ENCODE measurements at regions not wholly inside any gene's neighbourhood (a gene's known extent, or its start where the extent isn't known, plus 50 kb on each side); places are given as distances from the start of the nearest gene placed in this dataset.

DNA sequence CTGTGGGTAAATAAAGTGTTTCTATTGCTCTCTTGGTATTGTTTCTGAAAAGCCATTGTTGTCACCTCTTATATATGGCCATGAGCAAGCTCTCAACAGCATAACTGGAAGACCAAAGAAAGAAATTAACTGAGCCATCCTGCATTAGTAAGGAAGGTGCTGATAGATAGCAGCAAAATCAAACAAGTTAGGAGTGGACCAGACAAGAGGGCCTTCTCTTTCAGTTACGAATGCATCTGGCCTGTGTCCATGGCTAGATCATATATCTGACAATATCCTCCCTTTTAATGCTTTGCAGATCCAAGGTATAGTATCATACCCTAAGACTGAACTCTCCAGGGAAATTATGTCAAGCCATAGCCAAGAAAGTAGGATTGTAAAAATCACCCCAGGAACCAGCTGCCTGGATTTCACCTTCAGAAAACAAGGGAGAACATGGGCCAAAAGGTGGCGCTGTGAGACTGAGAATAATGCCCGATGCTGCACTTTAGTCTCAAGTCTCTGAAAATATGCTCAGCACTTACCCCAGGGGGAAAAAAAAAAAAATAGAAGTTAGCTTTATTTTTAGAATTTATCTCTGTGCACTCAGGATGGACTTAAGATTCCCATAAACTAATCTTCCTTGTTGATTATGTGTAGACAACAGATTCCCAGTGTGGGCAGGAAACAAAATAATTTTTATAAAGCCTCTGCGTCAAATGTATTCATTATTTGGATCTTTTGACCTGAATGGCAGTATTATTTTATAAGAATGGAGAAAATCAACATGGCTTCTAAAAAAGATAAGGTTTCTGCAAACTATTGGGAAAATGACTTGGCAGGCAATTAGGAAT lies 415.1 kb downstream of the ETS1 start:
- H3K27ac ChIP-seq (ENCODE audit: low read depth in 2 of 2, low read length in 1 of 2): no peak overlapping the region
- no peaks in the 10 kb centered on the region for H3K4me1 ChIP-seq (ENCODE audit: control insufficient read depth in 2 of 2, insufficient read depth in 2 of 2, low read length in 1 of 2)
- H3K36me3 ChIP-seq (ENCODE audit: control insufficient read depth in 2 of 2, insufficient read depth in 2 of 2, low read length in 1 of 2): no peaks in the 10 kb centered on the region
- no peaks in the 10 kb centered on the region for H3K27me3 ChIP-seq (ENCODE audit: control insufficient read depth in 1 of 2, insufficient read depth in 2 of 2, low read length in 2 of 2)
- WGBS, 2 donors: 34 to 43% methylated on average over 4 of the region's 4 CpGs
- no peak overlapping the region for H3K4me3 ChIP-seq (ENCODE audit: low read depth in 1 of 2, low read length in 2 of 2)
- H3K9me3 ChIP-seq (ENCODE audit: control insufficient read depth in 2 of 2, insufficient read depth in 1 of 2, low read depth in 1 of 2, low read length in 1 of 2): no peaks in the 10 kb centered on the region

DNA sequence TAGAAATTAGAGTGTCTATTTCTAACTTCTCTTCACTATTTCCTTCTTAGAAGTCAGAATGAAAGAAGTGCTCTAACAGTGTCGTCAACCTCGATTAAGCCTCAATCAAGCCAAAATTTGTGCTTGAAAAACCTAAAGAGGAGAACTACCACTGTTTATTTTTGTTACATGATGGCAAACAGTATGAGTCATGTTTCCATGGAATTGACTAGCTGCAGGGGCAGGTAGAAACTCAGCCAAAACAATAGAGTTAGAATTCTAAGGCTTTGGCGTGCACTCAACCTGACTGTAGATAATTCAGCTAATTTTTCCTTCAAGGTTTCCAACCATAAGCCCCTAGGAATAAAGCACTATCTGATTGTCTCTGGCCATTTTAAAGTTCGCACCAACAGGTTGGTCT lies 415.9 kb downstream of the ETS1 start:
- Histone ChIP-seq H3K27ac (ENCODE audit: low read depth in 2 of 2, low read length in 1 of 2) (no peak overlapping the region), H3K4me1 (ENCODE audit: control insufficient read depth in 2 of 2, insufficient read depth in 2 of 2, low read length in 1 of 2) (no peaks in the 10 kb centered on the region)
- 41 to 57% methylated on average over 4 of the region's 4 CpGs for WGBS, 2 donors

DNA sequence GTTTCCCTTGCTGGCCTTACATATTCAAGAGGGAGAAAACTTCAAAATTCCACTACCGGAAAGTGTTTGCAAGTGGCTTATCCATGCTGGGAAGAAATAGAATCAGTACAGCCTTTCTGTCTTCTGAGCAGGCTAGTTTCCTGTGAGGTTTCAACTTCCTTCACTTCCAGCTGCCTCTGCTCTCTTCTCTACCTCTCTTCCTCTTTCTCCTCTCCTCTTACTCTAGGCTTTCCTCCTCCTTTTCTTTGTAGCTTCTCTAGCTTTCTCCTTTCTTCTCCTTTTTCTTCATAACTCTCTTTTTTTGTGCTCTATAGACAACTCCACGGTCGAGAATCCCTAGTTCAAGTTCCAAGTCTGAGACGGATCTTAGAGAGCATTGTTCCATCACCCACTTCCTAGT lies 421.8 kb downstream of the ETS1 start:
- Histone ChIP-seq H3K27ac (ENCODE audit: low read depth in 2 of 2, low read length in 1 of 2) (no peak overlapping the region), H3K4me1 (ENCODE audit: control insufficient read depth in 2 of 2, insufficient read depth in 2 of 2, low read length in 1 of 2) (no peaks in the 10 kb centered on the region), H3K4me3 (ENCODE audit: low read depth in 1 of 2, low read length in 2 of 2) (no peak overlapping the region), H3K9me3 (ENCODE audit: control insufficient read depth in 2 of 2, insufficient read depth in 1 of 2, low read depth in 1 of 2, low read length in 1 of 2) (no peaks in the 10 kb centered on the region), H3K36me3 (ENCODE audit: control insufficient read depth in 2 of 2, insufficient read depth in 2 of 2, low read length in 1 of 2) (no peaks in the 10 kb centered on the region), H3K27me3 (ENCODE audit: control insufficient read depth in 1 of 2, insufficient read depth in 2 of 2, low read length in 2 of 2) (no peaks in the 10 kb centered on the region)
- WGBS, 2 donors: 72 to 81% methylated on average over 4 of the region's 4 CpGs

More for the DNA sequence above, 415.9 kb downstream of the ETS1 start:
- Histone ChIP-seq H3K9me3 (ENCODE audit: control insufficient read depth in 2 of 2, insufficient read depth in 1 of 2, low read depth in 1 of 2, low read length in 1 of 2) (no peaks in the 10 kb centered on the region), H3K27me3 (ENCODE audit: control insufficient read depth in 1 of 2, insufficient read depth in 2 of 2, low read length in 2 of 2) (no peaks in the 10 kb centered on the region), H3K36me3 (ENCODE audit: control insufficient read depth in 2 of 2, insufficient read depth in 2 of 2, low read length in 1 of 2) (no peaks in the 10 kb centered on the region), H3K4me3 (ENCODE audit: low read depth in 1 of 2, low read length in 2 of 2) (no peak overlapping the region)

DNA sequence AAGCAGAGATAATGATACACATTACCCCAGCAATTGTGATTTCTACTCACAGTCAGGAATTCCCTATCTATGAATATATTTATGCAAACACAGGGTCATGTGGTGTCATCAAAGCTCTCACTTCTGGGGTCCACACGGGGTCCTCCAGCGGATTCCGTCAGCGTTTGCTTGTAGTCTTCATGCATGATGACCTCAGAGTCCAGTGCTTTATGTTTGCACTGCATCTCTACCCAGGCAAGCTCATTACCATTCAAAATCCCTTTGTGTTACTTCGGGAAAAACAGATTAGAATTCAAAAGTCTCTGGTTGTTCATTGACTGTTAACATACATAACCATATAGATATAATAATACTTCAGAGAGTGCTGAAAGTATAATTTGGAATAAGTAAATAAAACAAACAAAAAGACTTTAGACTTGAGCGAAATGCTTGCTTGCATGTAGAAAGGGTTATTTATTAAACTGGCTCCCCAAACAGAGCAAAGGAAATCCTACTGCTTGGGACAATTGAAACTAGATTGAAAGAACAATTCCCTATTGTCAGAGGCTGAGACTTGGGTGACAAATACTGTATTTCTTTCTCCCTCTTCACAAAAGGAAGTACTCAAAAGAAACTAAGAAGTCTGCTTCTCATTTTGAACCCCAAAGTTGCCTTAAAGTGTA lies 423.1 kb downstream of the ETS1 start:
- WGBS, 2 donors: 66 to 80% methylated on average over 6 of the region's 6 CpGs

DNA sequence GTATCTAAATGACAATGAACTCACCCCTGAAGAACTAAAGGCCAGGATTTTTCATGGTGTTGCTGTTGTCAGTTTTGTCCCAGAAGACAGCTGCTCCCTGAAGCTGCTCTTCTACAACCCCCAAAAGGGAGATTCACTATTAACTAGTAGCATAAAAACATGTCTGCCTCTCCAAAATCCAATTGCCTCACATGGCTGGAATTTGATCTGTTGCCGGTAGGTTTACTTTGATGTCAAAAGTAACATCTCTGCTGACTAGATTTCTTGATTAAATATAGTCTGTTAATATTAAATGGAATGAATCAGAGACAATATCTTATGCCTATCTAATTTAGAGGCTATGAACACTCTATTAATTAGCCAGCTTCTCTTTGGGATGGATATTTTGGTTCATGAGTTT lies 425.4 kb downstream of the ETS1 start:
- Histone ChIP-seq H3K27ac (ENCODE audit: low read depth in 2 of 2, low read length in 1 of 2) (no peak overlapping the region), H3K4me1 (ENCODE audit: control insufficient read depth in 2 of 2, insufficient read depth in 2 of 2, low read length in 1 of 2) (no peaks in the 10 kb centered on the region), H3K4me3 (ENCODE audit: low read depth in 1 of 2, low read length in 2 of 2) (no peak overlapping the region), H3K27me3 (ENCODE audit: control insufficient read depth in 1 of 2, insufficient read depth in 2 of 2, low read length in 2 of 2) (no peaks in the 10 kb centered on the region), H3K36me3 (ENCODE audit: control insufficient read depth in 2 of 2, insufficient read depth in 2 of 2, low read length in 1 of 2) (no peaks in the 10 kb centered on the region), H3K9me3 (ENCODE audit: control insufficient read depth in 2 of 2, insufficient read depth in 1 of 2, low read depth in 1 of 2, low read length in 1 of 2) (no peaks in the 10 kb centered on the region)
- 80 to 87% methylated on average over 1 of the region's 1 CpG for WGBS, 2 donors

More for the DNA sequence above, 423.1 kb downstream of the ETS1 start:
- Histone ChIP-seq H3K27ac (ENCODE audit: low read depth in 2 of 2, low read length in 1 of 2) (peak overlapping the region in 1 of 2 donors; percentile 22), H3K4me1 (ENCODE audit: control insufficient read depth in 2 of 2, insufficient read depth in 2 of 2, low read length in 1 of 2) (no peaks in the 10 kb centered on the region), H3K36me3 (ENCODE audit: control insufficient read depth in 2 of 2, insufficient read depth in 2 of 2, low read length in 1 of 2) (no peaks in the 10 kb centered on the region), H3K4me3 (ENCODE audit: low read depth in 1 of 2, low read length in 2 of 2) (no peak overlapping the region), H3K27me3 (ENCODE audit: control insufficient read depth in 1 of 2, insufficient read depth in 2 of 2, low read length in 2 of 2) (no peaks in the 10 kb centered on the region), H3K9me3 (ENCODE audit: control insufficient read depth in 2 of 2, insufficient read depth in 1 of 2, low read depth in 1 of 2, low read length in 1 of 2) (no peaks in the 10 kb centered on the region)

DNA sequence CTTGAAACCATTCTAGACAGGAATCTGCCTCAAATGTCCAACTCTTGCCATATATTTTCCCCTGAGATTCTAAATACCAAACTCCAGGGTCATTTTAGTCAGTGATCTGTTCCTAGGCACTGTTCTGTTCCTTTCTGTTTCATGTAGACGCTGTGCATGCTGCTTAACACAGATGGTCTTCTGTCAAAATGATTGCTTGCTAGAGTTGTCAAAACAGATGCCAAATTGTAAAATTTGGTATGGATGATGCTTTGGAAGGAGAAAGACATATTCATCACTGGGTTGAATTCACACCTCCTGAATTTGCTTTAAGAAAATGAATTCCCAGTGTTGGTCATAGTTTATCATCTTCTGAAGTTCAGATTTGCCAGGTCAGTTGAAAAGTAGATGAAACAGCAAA lies 425.9 kb downstream of the ETS1 start:
- Histone ChIP-seq H3K36me3 (ENCODE audit: control insufficient read depth in 2 of 2, insufficient read depth in 2 of 2, low read length in 1 of 2) (no peaks in the 10 kb centered on the region), H3K4me3 (ENCODE audit: low read depth in 1 of 2, low read length in 2 of 2) (no peak overlapping the region), H3K27ac (ENCODE audit: low read depth in 2 of 2, low read length in 1 of 2) (no peak overlapping the region), H3K9me3 (ENCODE audit: control insufficient read depth in 2 of 2, insufficient read depth in 1 of 2, low read depth in 1 of 2, low read length in 1 of 2) (no peaks in the 10 kb centered on the region), H3K4me1 (ENCODE audit: control insufficient read depth in 2 of 2, insufficient read depth in 2 of 2, low read length in 1 of 2) (no peaks in the 10 kb centered on the region), H3K27me3 (ENCODE audit: control insufficient read depth in 1 of 2, insufficient read depth in 2 of 2, low read length in 2 of 2) (no peaks in the 10 kb centered on the region)
- 80 to 84% methylated on average over 1 of the region's 1 CpG for WGBS, 2 donors

DNA sequence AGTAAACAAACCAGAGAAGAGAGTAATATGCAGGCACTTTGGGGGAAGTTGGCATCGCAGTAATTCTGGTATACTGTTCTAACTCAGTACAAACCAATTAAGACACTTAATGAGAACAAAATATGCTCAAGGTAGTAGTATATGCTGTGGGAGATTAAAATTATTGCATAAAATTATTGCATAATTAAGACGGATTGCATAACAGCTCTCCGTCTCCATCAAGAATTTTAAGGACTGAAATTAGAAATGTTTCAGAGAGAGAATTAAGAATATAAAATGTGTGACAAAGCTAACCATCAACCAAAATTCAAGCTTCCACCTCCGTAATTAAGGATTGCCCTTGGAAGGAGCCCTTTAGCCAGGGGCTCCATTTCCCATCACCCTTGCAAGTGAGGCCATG lies 428.5 kb downstream of the ETS1 start:
- Histone ChIP-seq H3K4me1 (ENCODE audit: control insufficient read depth in 2 of 2, insufficient read depth in 2 of 2, low read length in 1 of 2) (no peaks in the 10 kb centered on the region), H3K27ac (ENCODE audit: low read depth in 2 of 2, low read length in 1 of 2) (no peak overlapping the region), H3K9me3 (ENCODE audit: control insufficient read depth in 2 of 2, insufficient read depth in 1 of 2, low read depth in 1 of 2, low read length in 1 of 2) (no peaks in the 10 kb centered on the region), H3K4me3 (ENCODE audit: low read depth in 1 of 2, low read length in 2 of 2) (no peak overlapping the region), H3K27me3 (ENCODE audit: control insufficient read depth in 1 of 2, insufficient read depth in 2 of 2, low read length in 2 of 2) (no peaks in the 10 kb centered on the region), H3K36me3 (ENCODE audit: control insufficient read depth in 2 of 2, insufficient read depth in 2 of 2, low read length in 1 of 2) (no peaks in the 10 kb centered on the region)
- WGBS, 2 donors: 89% methylated on average over 4 of the region's 4 CpGs

DNA sequence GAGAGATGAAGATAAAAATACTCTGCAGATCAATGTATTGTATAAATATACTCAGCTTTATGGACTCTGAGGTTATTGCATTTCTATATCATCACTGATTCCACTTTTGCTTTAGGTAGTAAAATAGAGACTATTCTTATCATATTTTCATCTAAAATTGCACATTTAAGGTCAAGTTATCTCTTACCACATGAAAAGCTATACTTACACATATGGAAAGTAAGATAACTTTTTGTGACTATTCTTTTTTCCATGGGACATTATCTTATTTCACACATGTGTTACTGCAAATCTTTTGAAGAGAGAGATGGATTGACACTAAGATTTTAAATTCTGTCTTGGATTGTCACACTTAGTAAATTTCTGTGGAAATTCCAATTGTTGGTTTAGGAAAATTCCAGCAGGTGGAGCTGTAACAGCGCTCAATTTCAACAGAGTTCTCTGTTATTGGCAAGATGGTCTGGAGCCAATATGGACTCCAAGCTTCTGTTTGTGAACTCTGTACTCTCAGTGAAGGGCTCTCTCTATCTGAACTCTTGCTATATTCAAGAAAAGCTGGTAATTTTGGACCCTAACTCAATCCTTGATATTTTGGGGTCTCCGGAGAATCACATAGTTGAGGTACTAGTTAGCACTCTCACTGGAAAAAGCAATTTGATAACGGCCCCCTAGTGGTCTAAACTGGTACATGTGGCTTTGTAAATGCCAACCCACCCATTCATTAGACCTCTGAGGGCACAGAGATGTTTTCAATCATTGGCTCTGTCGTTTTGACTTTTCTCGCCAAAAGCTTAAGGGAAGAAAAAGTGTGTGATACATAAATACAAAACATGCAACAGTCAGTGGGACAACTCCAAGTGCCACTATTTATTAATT lies 429.7 kb downstream of the ETS1 start:
- H3K4me1 ChIP-seq (ENCODE audit: control insufficient read depth in 2 of 2, insufficient read depth in 2 of 2, low read length in 1 of 2): no peaks in the 10 kb centered on the region
- H3K4me3 ChIP-seq (ENCODE audit: low read depth in 1 of 2, low read length in 2 of 2): no peak overlapping the region
- 17 to 19% methylated on average over 5 of the region's 5 CpGs for WGBS, 2 donors

DNA sequence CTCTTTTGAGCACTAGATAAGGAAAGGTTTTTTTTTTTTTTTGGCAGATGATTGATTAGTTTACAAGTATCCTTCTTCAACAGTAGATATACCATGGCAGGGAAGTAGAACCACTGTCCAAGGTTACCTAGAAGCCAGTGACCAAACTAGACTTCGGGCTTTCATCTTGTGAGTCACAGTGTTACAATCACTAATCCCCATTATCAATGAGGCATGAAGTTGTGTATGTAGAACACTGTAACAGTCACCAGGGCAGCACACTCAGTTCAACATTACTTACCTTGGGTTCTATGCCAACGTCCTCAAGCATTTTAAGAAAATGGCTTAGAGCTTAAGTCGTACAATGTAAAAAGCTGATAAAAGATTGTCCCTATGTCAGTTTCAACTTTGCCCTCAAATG lies 430.9 kb downstream of the ETS1 start:
- Histone ChIP-seq H3K36me3 (ENCODE audit: control insufficient read depth in 2 of 2, insufficient read depth in 2 of 2, low read length in 1 of 2) (no peaks in the 10 kb centered on the region), H3K4me3 (ENCODE audit: low read depth in 1 of 2, low read length in 2 of 2) (no peak overlapping the region), H3K9me3 (ENCODE audit: control insufficient read depth in 2 of 2, insufficient read depth in 1 of 2, low read depth in 1 of 2, low read length in 1 of 2) (no peaks in the 10 kb centered on the region), H3K27ac (ENCODE audit: low read depth in 2 of 2, low read length in 1 of 2) (no peak overlapping the region), H3K27me3 (ENCODE audit: control insufficient read depth in 1 of 2, insufficient read depth in 2 of 2, low read length in 2 of 2) (no peaks in the 10 kb centered on the region), H3K4me1 (ENCODE audit: control insufficient read depth in 2 of 2, insufficient read depth in 2 of 2, low read length in 1 of 2) (no peaks in the 10 kb centered on the region)
- 54 to 57% methylated on average over 3 of the region's 3 CpGs for WGBS, 2 donors

More for the DNA sequence above, 429.7 kb downstream of the ETS1 start:
- Histone ChIP-seq H3K27ac (ENCODE audit: low read depth in 2 of 2, low read length in 1 of 2) (no peak overlapping the region), H3K9me3 (ENCODE audit: control insufficient read depth in 2 of 2, insufficient read depth in 1 of 2, low read depth in 1 of 2, low read length in 1 of 2) (no peaks in the 10 kb centered on the region), H3K27me3 (ENCODE audit: control insufficient read depth in 1 of 2, insufficient read depth in 2 of 2, low read length in 2 of 2) (no peaks in the 10 kb centered on the region), H3K36me3 (ENCODE audit: control insufficient read depth in 2 of 2, insufficient read depth in 2 of 2, low read length in 1 of 2) (no peaks in the 10 kb centered on the region)

All from esophagus (tissue), 2 donors.